ENCODE measurements at regions not wholly inside any gene's neighbourhood (a gene's known extent, or its start where the extent isn't known, plus 50 kb on each side); places are given as distances from the start of the nearest gene placed in this dataset.

GRCh38 chr5:50576265-50576664, 90.2 kb upstream of the PARP8 start:
- H3K9ac ChIP-seq (ENCODE audit: extremely low read depth, insufficient read length, low read length) = no peak overlapping the region
- H4K8ac ChIP-seq (replicated peaks; ENCODE audit: insufficient read length, low read depth, low read length) = no peak overlapping the region
- H3K79me2 ChIP-seq (ENCODE audit: insufficient read depth, low read length) = no peaks in the 10 kb centered on the region
- H3K18ac ChIP-seq (ENCODE audit: insufficient read length, low read depth, low read length) = no peak overlapping the region
- Mint-ChIP-seq H3K36me3 (ENCODE audit: insufficient read depth in 1 of 3, low read depth in 3 of 3) (no peaks in the 10 kb centered on the region), H3K4me3 (no peak overlapping the region), H3K4me1 (no peaks in the 10 kb centered on the region), H3K9me3 (no peaks in the 10 kb centered on the region), H3K27me3 (ENCODE audit: low read depth) (no peaks in the 10 kb centered on the region), H3K27ac (no peak overlapping the region)
- no peak overlapping the region for H2BK120ac ChIP-seq (ENCODE audit: low read depth, low read length, poor library complexity, severe bottlenecking)
- H4K5ac ChIP-seq (ENCODE audit: insufficient read length, low read depth, low read length) = no peak overlapping the region
- no peak overlapping the region for H3K14ac ChIP-seq (ENCODE audit: insufficient read depth, low read length)
- H3K4me2 ChIP-seq (ENCODE audit: insufficient read depth, insufficient read length, low read length) = no peak overlapping the region
- no peak for TF ChIP-seq CTCF (conservative IDR thresholded peaks at IDR 0.05)
- no peak overlapping the region for H2BK15ac ChIP-seq (ENCODE audit: low read depth, low read length)
- no peak overlapping the region for H3T11ph ChIP-seq (ENCODE audit: low read length)
- H3K79me1 ChIP-seq (ENCODE audit: insufficient read depth, low read depth, low read length, poor library complexity, severe bottlenecking) = no peaks in the 10 kb centered on the region
- H3K27me3 ChIP-seq (ENCODE audit: insufficient read depth, low read length) = no peaks in the 10 kb centered on the region
- H2BK20ac ChIP-seq (ENCODE audit: low read depth, low read length, poor library complexity, severe bottlenecking) = no peak overlapping the region
- H3K9me3 ChIP-seq (ENCODE audit: control insufficient read depth, low read depth, low read length) = no peaks in the 10 kb centered on the region
- no peak overlapping the region for H4K91ac ChIP-seq (ENCODE audit: insufficient read length, low read depth, low read length)
- no peaks in the 10 kb centered on the region for H3K23me2 ChIP-seq (ENCODE audit: insufficient read length, low read depth, low read length, poor library complexity, severe bottlenecking)
- H3K4me1 ChIP-seq (ENCODE audit: insufficient read depth, low read length) = no peaks in the 10 kb centered on the region
- no peak overlapping the region for H2BK12ac ChIP-seq (ENCODE audit: insufficient read length, low read depth, low read length)
- no peak overlapping the region for H2AFZ ChIP-seq (ENCODE audit: low read length)
- H2BK5ac ChIP-seq (ENCODE audit: insufficient read length, low read length) = no peak overlapping the region
- H2AK5ac ChIP-seq (ENCODE audit: insufficient read length, low read length) = no peak overlapping the region
- no peak overlapping the region for H3K4ac ChIP-seq (ENCODE audit: low read depth, low read length)
- no peak overlapping the region for H3K56ac ChIP-seq (ENCODE audit: insufficient read length, low read depth, low read length)
- no peak overlapping the region for H3K23ac ChIP-seq (ENCODE audit: insufficient read length, low read depth, low read length)
- H3K27ac ChIP-seq (ENCODE audit: insufficient read length, low read depth, low read length) = no peak overlapping the region
- DNase-seq = no peak
- no peaks in the 10 kb centered on the region for H4K20me1 ChIP-seq (ENCODE audit: control insufficient read depth, insufficient read depth, insufficient read length)
